Sigmoid colon (tissue), 6 donors: ENCODE measurements at regions not wholly inside any gene's neighbourhood (a gene's known extent, or its start where the extent isn't known, plus 50 kb on each side); places are given as distances from the start of the nearest gene placed in this dataset.

Experiments used
- DNase-seq: peaks from one replicate; pipeline ENCODE4 v3.0.0-alpha.2; 2019
- H3K27ac ChIP-seq, 4 donors: fragments of 200-600 bp; sonication (generic); one replicate each; pipeline ENCODE4 v1.5.1; 2016 to 2019; ENCODE audit warnings: mild to moderate bottlenecking in 1 of 4
- H3K27me3 ChIP-seq, 3 donors: fragments of 200-600 bp; sonication (generic); one replicate each; pipeline ENCODE4 v1.5.1; 2019; ENCODE audit warnings: mild to moderate bottlenecking in 1 of 3
- H3K36me3 ChIP-seq, 4 donors: fragments of 200-600 bp; sonication (generic); one replicate each; pipeline ENCODE4 v1.5.1; 2016 to 2019
- H3K4me1 ChIP-seq, 4 donors: fragments of 200-600 bp; sonication (generic); one replicate each; pipeline ENCODE4 v1.5.1; 2017 to 2019
- H3K4me3 ChIP-seq, 4 donors: fragments of 200-600 bp; sonication (generic); one replicate each; pipeline ENCODE4 v1.5.1; 2017 to 2019; ENCODE audit warnings: mild to moderate bottlenecking in 2 of 4, moderate library complexity in 1 of 4
- H3K9me3 ChIP-seq, 4 donors: fragments of 200-600 bp in 3 of 4; sonication (generic) in 3 of 4; one replicate each; pipeline versions ENCODE4 v1.5.1 to v1.6.1; 2013 to 2019
- EP300 ChIP-seq, 4 donors: sonication (generic); formaldehyde crosslinking; IDR thresholded peaks; one replicate each; pipeline ENCODE4 v1.6.1; 2017; ENCODE audit warnings: antibody characterized with exemption in 4 of 4
- POLR2A ChIP-seq, 2 donors: fragments of 450-650 bp; IDR thresholded peaks; one replicate each; pipeline ENCODE4 v1.6.1; 2016; ENCODE audit warnings: antibody characterized with exemption in 2 of 2, mild to moderate bottlenecking in 2 of 2, moderate library complexity in 2 of 2
- POLR2AphosphoS5 ChIP-seq, 4 donors: sonication (generic); formaldehyde crosslinking; IDR thresholded peaks; one replicate each; pipeline ENCODE4 v1.6.1; 2017; ENCODE audit warnings: antibody characterized with exemption in 4 of 4
- WGBS, 2 donors: extraction: QIAGEN DNeasy Blood & Tissue Kit; methylation state at CpG; one replicate each; pipeline ENCODE4 v1.1.7; 2013; 5-methylcytosine and 5-hydroxymethylcytosine counted together
- intact Hi-C: fragments of 100-400 bp; cut with DNase I; formaldehyde crosslinking; loops from one replicate; pipeline ENCODE4 v1.15.1; 2023
- TF ChIP-seq, protein P1 (sequence below), 4 experiments: fragments of 450-650 bp in 3 of 4; fragments of 200-600 bp in 1 of 4; IDR thresholded peaks; one replicate each; pipeline ENCODE4 v1.5.1; 2016 to 2019; ENCODE audit warnings: antibody characterized with exemption in 4 of 4, mild to moderate bottlenecking in 3 of 4, moderate library complexity in 2 of 4
- donor health status: healthy with polysubstance abuse.
- donor health status: healthy.

DNA sequence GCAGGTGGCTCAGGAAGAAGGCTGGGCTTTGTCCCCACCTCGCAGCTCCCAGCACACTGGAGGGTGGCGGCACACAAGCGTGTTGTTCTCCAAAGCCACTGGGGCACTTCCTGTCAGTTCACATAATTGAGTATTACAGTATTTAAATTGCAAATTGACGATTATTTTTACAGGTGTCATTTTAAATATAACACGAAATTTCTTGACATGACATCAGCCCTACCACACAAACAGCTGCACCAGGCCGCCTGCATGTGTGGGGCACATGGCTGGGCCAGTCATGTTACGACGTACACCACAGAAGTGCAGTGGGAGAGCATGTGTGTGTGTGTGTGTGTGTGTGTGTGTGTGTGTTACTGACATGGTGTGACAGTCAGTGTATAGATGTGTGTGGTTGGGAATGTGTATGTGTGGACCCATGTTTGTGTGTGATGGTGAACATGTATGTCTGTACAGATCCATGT, 155.6 kb downstream of the TTC32 start:
- H3K4me3 ChIP-seq, result no peak overlapping the region
- H3K9me3 ChIP-seq, result no peaks in the 10 kb centered on the region
- intact Hi-C loops, result no loop called here
- H3K36me3 ChIP-seq, result no peaks in the 10 kb centered on the region
- peaks cover 0 to 16% (median 0%) of the 10 kb centered on the region in 3 donors for H3K27me3 ChIP-seq
- WGBS, 2 donors, result 80 to 86% methylated on average over 8 of the region's 8 CpGs
- peaks cover 0 to 10% (median 0%) of the 10 kb centered on the region in 4 donors for H3K4me1 ChIP-seq
- DNase-seq, result no peak
- TF ChIP-seq EP300 (IDR thresholded peaks at IDR 0.05) (no peak), POLR2A (IDR thresholded peaks at IDR 0.05) (no peak), POLR2AphosphoS5 (IDR thresholded peaks at IDR 0.05) (no peak)
- TF ChIP-seq, protein P1, sequence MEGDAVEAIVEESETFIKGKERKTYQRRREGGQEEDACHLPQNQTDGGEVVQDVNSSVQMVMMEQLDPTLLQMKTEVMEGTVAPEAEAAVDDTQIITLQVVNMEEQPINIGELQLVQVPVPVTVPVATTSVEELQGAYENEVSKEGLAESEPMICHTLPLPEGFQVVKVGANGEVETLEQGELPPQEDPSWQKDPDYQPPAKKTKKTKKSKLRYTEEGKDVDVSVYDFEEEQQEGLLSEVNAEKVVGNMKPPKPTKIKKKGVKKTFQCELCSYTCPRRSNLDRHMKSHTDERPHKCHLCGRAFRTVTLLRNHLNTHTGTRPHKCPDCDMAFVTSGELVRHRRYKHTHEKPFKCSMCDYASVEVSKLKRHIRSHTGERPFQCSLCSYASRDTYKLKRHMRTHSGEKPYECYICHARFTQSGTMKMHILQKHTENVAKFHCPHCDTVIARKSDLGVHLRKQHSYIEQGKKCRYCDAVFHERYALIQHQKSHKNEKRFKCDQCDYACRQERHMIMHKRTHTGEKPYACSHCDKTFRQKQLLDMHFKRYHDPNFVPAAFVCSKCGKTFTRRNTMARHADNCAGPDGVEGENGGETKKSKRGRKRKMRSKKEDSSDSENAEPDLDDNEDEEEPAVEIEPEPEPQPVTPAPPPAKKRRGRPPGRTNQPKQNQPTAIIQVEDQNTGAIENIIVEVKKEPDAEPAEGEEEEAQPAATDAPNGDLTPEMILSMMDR (IDR thresholded peaks at IDR 0.05), result no peak
- no peak overlapping the region for H3K27ac ChIP-seq

DNA sequence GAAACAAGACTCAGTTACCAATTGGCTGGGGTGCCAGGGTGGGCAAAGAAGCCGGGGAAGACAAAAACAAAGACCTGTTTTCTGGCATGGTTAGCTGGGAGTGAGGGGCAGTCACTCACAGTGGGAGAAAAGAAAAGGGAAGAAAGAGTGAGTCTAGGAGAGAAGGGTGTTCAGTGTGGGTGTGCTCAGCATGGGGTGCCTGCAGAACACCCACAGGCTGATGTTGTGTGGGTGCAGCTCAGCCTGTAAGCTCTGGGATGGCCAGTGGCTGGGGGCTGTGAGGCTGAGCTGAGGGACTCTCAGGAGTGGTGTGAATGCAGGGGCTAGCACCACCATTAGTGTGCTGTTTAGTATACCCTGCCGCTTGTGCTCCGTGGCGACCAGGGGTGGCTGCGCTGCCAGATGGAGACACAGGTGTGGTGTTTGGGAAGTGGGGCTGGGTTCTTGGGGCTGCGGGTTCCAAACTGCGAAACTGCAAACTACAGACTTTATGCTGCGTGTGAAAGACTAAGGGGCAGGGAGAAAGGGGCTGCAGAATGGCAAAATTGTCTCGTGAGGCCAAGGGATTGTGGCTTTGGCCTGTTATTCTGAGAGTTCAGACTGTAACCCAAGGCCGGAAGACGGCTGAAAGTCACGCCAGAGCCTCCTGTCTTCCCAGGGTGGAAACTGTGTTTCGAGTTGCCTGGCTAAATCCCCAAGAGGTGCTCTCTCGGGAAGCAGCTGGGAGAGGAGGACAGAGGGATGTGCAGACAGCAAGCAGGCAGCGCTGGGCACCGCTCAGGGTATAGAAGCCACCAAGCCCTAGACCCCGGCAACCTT, 156.3 kb downstream of the TTC32 start:
- H3K27ac ChIP-seq, result no peak overlapping the region
- H3K4me1 ChIP-seq, result peaks cover 0 to 10% (median 0%) of the 10 kb centered on the region in 4 donors
- H3K36me3 ChIP-seq, result no peaks in the 10 kb centered on the region
- DNase-seq, result no peak
- intact Hi-C loops, result no loop called here
- H3K4me3 ChIP-seq, result no peak overlapping the region
- H3K27me3 ChIP-seq, result peaks cover 0 to 10% (median 0%) of the 10 kb centered on the region in 3 donors
- TF ChIP-seq POLR2A (IDR thresholded peaks at IDR 0.05) (no peak), POLR2AphosphoS5 (IDR thresholded peaks at IDR 0.05) (no peak), EP300 (IDR thresholded peaks at IDR 0.05) (no peak)
- TF ChIP-seq, protein P1 (IDR thresholded peaks at IDR 0.05), result no peak
- 87 to 91% methylated on average over 17 of the region's 17 CpGs for WGBS, 2 donors
- H3K9me3 ChIP-seq, result no peaks in the 10 kb centered on the region

DNA sequence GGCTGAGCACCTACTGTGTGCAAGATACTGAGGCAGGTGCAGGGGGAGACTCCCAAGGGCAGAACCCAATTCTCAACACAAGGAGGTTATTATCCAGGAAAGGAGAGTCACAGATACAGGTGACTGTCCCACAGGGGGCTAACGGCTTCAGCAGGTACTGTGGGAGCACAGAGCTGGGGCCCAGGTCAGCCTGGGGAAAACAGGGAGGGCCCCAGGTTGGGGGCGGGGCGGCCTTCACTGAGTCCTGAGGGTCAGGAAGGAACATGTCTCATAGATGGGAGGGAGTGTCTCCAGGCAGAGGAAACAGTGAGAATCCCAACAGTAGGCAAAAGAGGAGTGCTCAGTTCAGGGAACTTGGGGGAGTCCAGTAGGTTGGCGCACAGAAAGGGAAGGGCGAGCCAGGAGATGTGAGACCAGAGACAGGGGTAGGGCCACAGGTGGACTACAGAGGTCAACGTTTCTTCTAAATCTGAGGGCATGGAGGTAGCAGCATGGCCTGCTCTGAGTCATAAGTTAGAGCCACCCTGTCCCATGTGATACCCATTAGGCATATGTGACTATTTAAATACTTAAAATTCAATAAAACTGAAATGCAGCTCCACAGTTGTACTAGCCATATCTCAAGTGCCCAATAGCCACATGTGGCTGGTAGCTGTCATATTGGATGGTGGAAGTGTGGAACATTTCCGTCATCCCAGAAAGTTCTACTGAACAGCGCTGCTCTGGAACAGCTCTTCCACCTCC, 157.2 kb downstream of the TTC32 start:
- no peak for DNase-seq
- TF ChIP-seq POLR2AphosphoS5 (IDR thresholded peaks at IDR 0.05) (no peak), EP300 (IDR thresholded peaks at IDR 0.05) (no peak), POLR2A (IDR thresholded peaks at IDR 0.05) (no peak)
- TF ChIP-seq, protein P1 (IDR thresholded peaks at IDR 0.05), result no peak
- H3K9me3 ChIP-seq, result no peaks in the 10 kb centered on the region
- peaks cover 0 to 10% (median 0%) of the 10 kb centered on the region in 4 donors for H3K4me1 ChIP-seq
- H3K36me3 ChIP-seq, result no peaks in the 10 kb centered on the region
- intact Hi-C loops, result no loop called here
- H3K4me3 ChIP-seq, result no peak overlapping the region
- 90 to 92% methylated on average over 8 of the region's 8 CpGs for WGBS, 2 donors
- peaks cover 0 to under 1% (median 0%) of the 10 kb centered on the region in 3 donors for H3K27me3 ChIP-seq
- H3K27ac ChIP-seq, result no peak overlapping the region

DNA sequence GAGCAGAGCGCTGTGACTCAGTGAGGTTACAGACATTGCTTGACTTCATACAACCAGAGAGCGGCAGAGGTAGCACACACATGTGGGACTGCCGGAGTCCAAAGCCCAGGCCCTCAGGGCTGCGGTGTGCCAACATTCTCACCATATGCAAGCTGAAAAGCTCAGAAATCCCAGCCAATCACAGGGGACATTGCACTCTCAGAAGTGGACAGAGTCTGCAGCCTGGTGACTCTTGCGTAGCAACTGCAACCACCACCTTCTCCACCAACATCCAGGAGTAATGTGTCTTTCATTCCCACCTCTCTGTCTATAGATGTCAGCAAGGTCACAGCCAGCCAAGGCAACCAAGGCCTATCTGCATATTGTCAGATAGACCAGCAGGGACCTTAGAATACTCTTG, 158.1 kb downstream of the TTC32 start:
- no peaks in the 10 kb centered on the region for H3K36me3 ChIP-seq
- intact Hi-C loops, result no loop called here
- no peaks in the 10 kb centered on the region for H3K27me3 ChIP-seq
- no peaks in the 10 kb centered on the region for H3K9me3 ChIP-seq
- H3K4me1 ChIP-seq, result peaks cover 0 to 16% (median 0%) of the 10 kb centered on the region in 4 donors
- no peak overlapping the region for H3K4me3 ChIP-seq
- WGBS, 2 donors, result 97 to 98% methylated on average over 5 of the region's 5 CpGs
- no peak for DNase-seq
- TF ChIP-seq POLR2AphosphoS5 (IDR thresholded peaks at IDR 0.05) (no peak), POLR2A (IDR thresholded peaks at IDR 0.05) (no peak)
- TF ChIP-seq, protein P1 (IDR thresholded peaks at IDR 0.05), result no peak
- no peak overlapping the region for H3K27ac ChIP-seq
